Endothelial cell of umbilical vein (primary cell): ENCODE measurements at regions not wholly inside any gene's neighbourhood (a gene's known extent, or its start where the extent isn't known, plus 50 kb on each side); places are given as distances from the start of the nearest gene placed in this dataset.

Experiments
- BruUV-seq: library from RNA; stranded (reverse); fragments of 400-500 nt; replicated peaks from 2 replicates; lab custom pipeline; 2021; lab: Mats Ljungman, UMichigan
- CTCF ChIA-PET: fragments of 300-600, 350-600 bp; sonication (Branson Sonifier 250); formaldehyde crosslinking; loops from one replicate; lab custom pipeline; 2021; ENCODE audit warnings: antibody characterized with exemption, inconsistent platforms; lab: Charles Lee
- POLR2A ChIA-PET: fragments of 300-600, 350-600 bp; sonication (Branson Sonifier 250); formaldehyde crosslinking; loops from one replicate; lab custom pipeline; 2021; ENCODE audit warnings: antibody characterized with exemption, inconsistent platforms; lab: Charles Lee
- DNase-seq: peaks from one replicate; pipeline ENCODE4 v3.0.0-alpha.2; 2011; ENCODE audit warnings: low read depth, low spot score
- FAIRE-seq: peaks from 2 replicates; lab custom pipeline; 2011; peaks lifted over from hg19 to GRCh38; lab: Jason Lieb, UNC
- H2AFZ ChIP-seq: 2 replicates; pipeline ENCODE4 v1.6.0; 2012; ENCODE audit warnings: low read depth, low read length, control low read depth, inconsistent platforms
- H3K27ac ChIP-seq: 2 replicates; pipeline ENCODE4 v1.5.1; 2011; ENCODE audit warnings: low read depth, mild to moderate bottlenecking, control low read depth, low read length, moderate library complexity; ENCODE audit not compliant: insufficient read depth
- H3K27me3 ChIP-seq, 2 experiments: 2 replicates each; pipeline versions ENCODE4 v1.6.0 to v1.6.1; 2011; ENCODE audit warnings: low read length in 2 of 2, mixed read lengths in 1 of 2; ENCODE audit not compliant: control insufficient read depth in 2 of 2, insufficient read depth in 2 of 2
- H3K36me3 ChIP-seq, 2 experiments: 2 replicates in 1 of 2; 3 replicates in 1 of 2; pipeline ENCODE4 v1.5.1; 2011; ENCODE audit warnings: low read length in 2 of 2, mild to moderate bottlenecking in 1 of 2, moderate library complexity in 1 of 2; ENCODE audit not compliant: control insufficient read depth in 2 of 2, insufficient read depth in 2 of 2; ENCODE audit errors: extremely low read depth in 1 of 2
- H3K4me1 ChIP-seq: 3 replicates; pipeline ENCODE4 v1.5.1; 2011; ENCODE audit warnings: mild to moderate bottlenecking, low read length; ENCODE audit not compliant: control insufficient read depth, insufficient read depth; ENCODE audit errors: extremely low read depth
- H3K4me2 ChIP-seq: 2 replicates; pipeline ENCODE4 v1.6.1; 2011; ENCODE audit warnings: low read length, control low read depth, mixed read lengths; ENCODE audit not compliant: insufficient read depth
- H3K4me3 ChIP-seq, 3 experiments: fragments of 200-600 bp in 1 of 3; sonication (generic), shearing (Covaris generic) in 1 of 3; replicated peaks in 1 of 3; 2 replicates each; pipeline ENCODE4 v1.5.1; 2011 to 2016; ENCODE audit warnings: control low read depth in 3 of 3, low read length in 3 of 3, mild to moderate bottlenecking in 2 of 3, inconsistent platforms in 1 of 3, low read depth in 1 of 3, moderate library complexity in 1 of 3; ENCODE audit not compliant: insufficient read depth in 1 of 3
- H3K79me2 ChIP-seq: 2 replicates; pipeline ENCODE4 v1.6.0; 2012; ENCODE audit warnings: low read length, inconsistent platforms; ENCODE audit not compliant: control insufficient read depth, insufficient read depth
- H3K9ac ChIP-seq: replicated peaks from 2 replicates; pipeline ENCODE3; 2011; ENCODE audit warnings: low read length, control low read depth; ENCODE audit not compliant: insufficient read depth; ENCODE audit errors: extremely low read depth
- H3K9me1 ChIP-seq: replicated peaks from 3 replicates; pipeline ENCODE4 v1.6.0; 2011; ENCODE audit warnings: mild to moderate bottlenecking, low read length; ENCODE audit not compliant: control insufficient read depth, insufficient read depth; ENCODE audit errors: extremely low read depth
- H3K9me3 ChIP-seq: replicated peaks from 2 replicates; pipeline ENCODE4 v1.5.1; 2012; ENCODE audit warnings: low read length, inconsistent platforms; ENCODE audit not compliant: control insufficient read depth, insufficient read depth
- H4K20me1 ChIP-seq: replicated peaks from 2 replicates; pipeline ENCODE3; 2011; ENCODE audit warnings: mild to moderate bottlenecking, low read length; ENCODE audit not compliant: control insufficient read depth, insufficient read depth; ENCODE audit errors: extremely low read depth
- CTCF ChIP-seq, 2 donors: IDR thresholded peaks; 1 replicate in 1 of 2; 2 replicates in 1 of 2; pipeline ENCODE4 v1.5.1; 2011; ENCODE audit warnings: low read length in 2 of 2, mild to moderate bottlenecking in 2 of 2, moderate library complexity in 2 of 2, control low read depth in 1 of 2, inconsistent platforms in 1 of 2, low read depth in 1 of 2; ENCODE audit not compliant: insufficient read depth in 1 of 2; ENCODE audit errors: extremely low read depth in 1 of 2
- EZH2 ChIP-seq: IDR thresholded peaks from 2 replicates; pipeline ENCODE4 v1.6.1; 2012; ENCODE audit warnings: borderline replicate concordance, low read depth, mild to moderate bottlenecking, moderate library complexity, low read length, inconsistent platforms; ENCODE audit not compliant: severe bottlenecking
- FOS ChIP-seq: IDR thresholded peaks from 2 replicates; pipeline ENCODE4 v1.6.1; 2011; ENCODE audit warnings: mild to moderate bottlenecking, low read length, moderate library complexity, borderline replicate concordance; ENCODE audit not compliant: insufficient read depth
- GATA2 ChIP-seq: IDR thresholded peaks from 2 replicates; pipeline ENCODE4 v1.7.0; 2011; ENCODE audit warnings: low read depth, mild to moderate bottlenecking, moderate library complexity, mixed read lengths, low read length; ENCODE audit not compliant: insufficient read length, insufficient read depth
- JUN ChIP-seq: IDR thresholded peaks from 2 replicates; pipeline ENCODE4 v1.6.1; 2011; ENCODE audit warnings: borderline replicate concordance, low read depth; ENCODE audit not compliant: insufficient read length, insufficient read depth
- MAX ChIP-seq: IDR thresholded peaks from 2 replicates; pipeline ENCODE4 v1.6.1; 2011; ENCODE audit not compliant: insufficient read depth, insufficient read length
- MYC ChIP-seq: IDR thresholded peaks from one replicate; pipeline ENCODE4 v1.6.1; 2011; ENCODE audit warnings: mild to moderate bottlenecking, low read depth, low read length
- POLR2A ChIP-seq: IDR thresholded peaks from 2 replicates; pipeline ENCODE4 v1.6.1; 2012; ENCODE audit warnings: low read depth, mild to moderate bottlenecking, control low read depth, low read length
- POLR2AphosphoS5 ChIP-seq: IDR thresholded peaks from 2 replicates; pipeline ENCODE4 v1.6.1; 2012; ENCODE audit warnings: low read depth, mild to moderate bottlenecking, control low read depth, low read length, moderate library complexity; ENCODE audit not compliant: insufficient read depth
- dilution Hi-C: fragments of 300-500 bp; cut with MboI; formaldehyde crosslinking; loops from one replicate; pipeline ENCODE4 v1.15.0; 2019; ENCODE audit warnings: low sequenced_read_pairs; ENCODE audit not compliant: extremely low pct_ligation_motif_present
- intact Hi-C: fragments of 100-400 bp; cut with micrococcal nuclease; formaldehyde crosslinking; loops from one replicate; pipeline ENCODE4 v1.10.0; 2022

GRCh38 chr3:111331306-111331705 is 210.7 kb upstream of the CD96 start:
- H4K20me1 ChIP-seq = no peaks in the 10 kb centered on the region
- intact Hi-C loops (no loop called here), dilution Hi-C loops (no loop called here)
- ChIA-PET CTCF (no interaction called here), POLR2A (no interaction called here)
- H3K9me3 ChIP-seq = no peaks in the 10 kb centered on the region
- H3K79me2 ChIP-seq = no peaks in the 10 kb centered on the region
- no peaks in the 10 kb centered on the region for H3K4me1 ChIP-seq
- DNase-seq = no peak
- H2AFZ ChIP-seq = no peak overlapping the region
- H3K9ac ChIP-seq = no peak overlapping the region
- BruUV-seq = no TSS peak
- H3K27me3 ChIP-seq = no peaks in the 10 kb centered on the region
- no peak overlapping the region for H3K4me3 ChIP-seq
- H3K36me3 ChIP-seq = no peaks in the 10 kb centered on the region
- FAIRE-seq = no peak
- no peaks in the 10 kb centered on the region for H3K9me1 ChIP-seq
- TF ChIP-seq FOS (no peak), EZH2 (no peak), MAX (no peak), MYC (no peak), GATA2 (no peak), CTCF (IDR thresholded peaks at IDR 0.05; ENCODE audit: extremely low read depth in 1 of 2, insufficient read depth in 1 of 2, low read depth in 1 of 2, low read length in 2 of 2) (no peak), POLR2A (no peak), JUN (no peak), POLR2AphosphoS5 (no peak)
- no peak overlapping the region for H3K4me2 ChIP-seq
- no peak overlapping the region for H3K27ac ChIP-seq
